Smooth muscle cell (in vitro differentiated cells): ENCODE measurements at regions not wholly inside any gene's neighbourhood (a gene's known extent, or its start where the extent isn't known, plus 50 kb on each side); places are given as distances from the start of the nearest gene placed in this dataset.

Source experiments
- DNase-seq: peaks from one replicate; lab custom pipeline; 2025; ENCODE audit not compliant: unreplicated experiment; lab: John Stamatoyannopoulos, UW
- H2AFZ ChIP-seq: fragments of 200-600 bp; sonication (generic); 2 replicates; pipeline ENCODE4 v1.6.0; 2016; ENCODE audit warnings: antibody characterized with exemption, low read depth, mild to moderate bottlenecking
- H3F3A ChIP-seq: fragments of 200-600 bp; sonication (generic); 2 replicates; pipeline ENCODE4 v1.6.0; 2017; ENCODE audit warnings: antibody characterized with exemption, low read depth
- H3K27ac ChIP-seq: fragments of 200-600 bp; sonication (generic); 2 replicates; pipeline ENCODE4 v1.5.1; 2016; ENCODE audit warnings: low read depth, mild to moderate bottlenecking
- H3K27me3 ChIP-seq: fragments of 200-600 bp; sonication (generic); 2 replicates; pipeline ENCODE4 v1.6.1; 2016; ENCODE audit warnings: low read depth, mild to moderate bottlenecking
- H3K36me3 ChIP-seq: fragments of 200-600 bp; sonication (generic); 2 replicates; pipeline ENCODE4 v1.5.1; 2016; ENCODE audit warnings: low read depth
- H3K4me1 ChIP-seq: fragments of 200-600 bp; sonication (generic); 2 replicates; pipeline ENCODE4 v1.5.1; 2016; ENCODE audit warnings: low read depth
- H3K4me2 ChIP-seq: fragments of 200-600 bp; sonication (generic); 2 replicates; pipeline ENCODE4 v1.6.0; 2016; ENCODE audit warnings: mild to moderate bottlenecking
- H3K4me3 ChIP-seq: fragments of 200-600 bp; sonication (generic); 2 replicates; pipeline ENCODE4 v1.5.1; 2016; ENCODE audit warnings: mild to moderate bottlenecking
- H3K79me2 ChIP-seq: fragments of 200-600 bp; sonication (generic); 2 replicates; pipeline ENCODE4 v1.6.0; 2016; ENCODE audit warnings: low read depth, mild to moderate bottlenecking
- H3K9ac ChIP-seq: fragments of 200-600 bp; sonication (generic); 2 replicates; pipeline ENCODE4 v1.6.0; 2016; ENCODE audit warnings: low read depth
- H3K9me3 ChIP-seq: fragments of 200-600 bp; sonication (generic); replicated peaks from 2 replicates; pipeline ENCODE4 v1.5.1; 2016; ENCODE audit warnings: low read depth
- H4K20me1 ChIP-seq: fragments of 200-600 bp; sonication (generic); 2 replicates; pipeline ENCODE4 v1.6.0; 2016; ENCODE audit warnings: low read depth
- WGBS: methylation state at CpG from one replicate; pipeline ENCODE4 v1.1.7; 2016; ENCODE audit warnings: low lambda C conversion rate; 5-methylcytosine and 5-hydroxymethylcytosine counted together
- TF ChIP-seq, protein P1 (sequence below): fragments of 200-600 bp; sonication (generic); IDR thresholded peaks from 2 replicates; pipeline ENCODE4 v1.5.1; 2017; ENCODE audit warnings: borderline replicate concordance, mild to moderate bottlenecking, antibody characterized with exemption; ENCODE audit not compliant: insufficient read depth, poor library complexity, severe bottlenecking

DNA sequence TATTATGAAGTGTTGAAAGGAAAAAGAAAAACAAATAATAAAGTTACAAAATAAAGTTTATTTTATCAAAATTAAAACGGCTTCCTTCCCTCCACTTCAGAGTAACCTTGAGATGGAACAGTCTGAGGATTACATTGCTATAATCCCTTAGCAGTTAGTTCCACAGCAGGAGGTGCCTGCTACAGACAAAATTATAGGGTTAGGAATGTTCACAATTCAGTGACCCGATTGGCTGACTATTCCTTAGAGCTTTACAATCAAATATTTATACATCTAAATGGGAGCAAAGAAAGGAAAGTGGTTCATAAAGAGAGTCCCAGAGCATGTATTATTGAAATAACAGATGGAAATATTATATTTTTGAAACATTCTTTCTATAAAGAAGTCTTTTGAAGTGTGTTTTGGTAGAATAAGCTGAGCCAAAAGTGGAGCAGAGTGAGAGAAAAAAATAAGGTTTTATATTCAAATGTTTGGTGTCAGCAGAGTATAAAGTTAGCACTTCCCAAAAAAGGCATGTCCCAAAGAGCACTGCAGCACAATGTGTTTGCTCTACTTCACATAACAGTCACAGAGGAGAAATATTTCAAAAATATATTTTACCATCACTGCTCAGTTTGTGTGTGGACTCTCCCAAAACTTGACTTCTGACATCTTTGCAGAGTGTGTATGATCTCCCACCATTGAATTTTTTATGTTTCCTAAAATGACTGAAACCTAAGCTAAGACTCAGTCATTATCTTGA, 71.4 kb upstream of the GORAB start:
- WGBS, result 66% methylated on average over 2 of the region's 2 CpGs
- TF ChIP-seq, protein P1, sequence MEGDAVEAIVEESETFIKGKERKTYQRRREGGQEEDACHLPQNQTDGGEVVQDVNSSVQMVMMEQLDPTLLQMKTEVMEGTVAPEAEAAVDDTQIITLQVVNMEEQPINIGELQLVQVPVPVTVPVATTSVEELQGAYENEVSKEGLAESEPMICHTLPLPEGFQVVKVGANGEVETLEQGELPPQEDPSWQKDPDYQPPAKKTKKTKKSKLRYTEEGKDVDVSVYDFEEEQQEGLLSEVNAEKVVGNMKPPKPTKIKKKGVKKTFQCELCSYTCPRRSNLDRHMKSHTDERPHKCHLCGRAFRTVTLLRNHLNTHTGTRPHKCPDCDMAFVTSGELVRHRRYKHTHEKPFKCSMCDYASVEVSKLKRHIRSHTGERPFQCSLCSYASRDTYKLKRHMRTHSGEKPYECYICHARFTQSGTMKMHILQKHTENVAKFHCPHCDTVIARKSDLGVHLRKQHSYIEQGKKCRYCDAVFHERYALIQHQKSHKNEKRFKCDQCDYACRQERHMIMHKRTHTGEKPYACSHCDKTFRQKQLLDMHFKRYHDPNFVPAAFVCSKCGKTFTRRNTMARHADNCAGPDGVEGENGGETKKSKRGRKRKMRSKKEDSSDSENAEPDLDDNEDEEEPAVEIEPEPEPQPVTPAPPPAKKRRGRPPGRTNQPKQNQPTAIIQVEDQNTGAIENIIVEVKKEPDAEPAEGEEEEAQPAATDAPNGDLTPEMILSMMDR, result no peak
- no peaks in the 10 kb centered on the region for H3K79me2 ChIP-seq
- no peaks in the 10 kb centered on the region for H4K20me1 ChIP-seq
- no peaks in the 10 kb centered on the region for H3K9me3 ChIP-seq
- H3K4me1 ChIP-seq, result no peaks in the 10 kb centered on the region
- no peak overlapping the region for H3K4me2 ChIP-seq
- H3F3A ChIP-seq, result no peaks in the 10 kb centered on the region
- H3K36me3 ChIP-seq, result no peaks in the 10 kb centered on the region
- H2AFZ ChIP-seq, result no peak overlapping the region
- no peaks in the 10 kb centered on the region for H3K27me3 ChIP-seq
- no peak overlapping the region for H3K27ac ChIP-seq
- no peak for DNase-seq
- no peak overlapping the region for H3K9ac ChIP-seq
- H3K4me3 ChIP-seq, result no peak overlapping the region

DNA sequence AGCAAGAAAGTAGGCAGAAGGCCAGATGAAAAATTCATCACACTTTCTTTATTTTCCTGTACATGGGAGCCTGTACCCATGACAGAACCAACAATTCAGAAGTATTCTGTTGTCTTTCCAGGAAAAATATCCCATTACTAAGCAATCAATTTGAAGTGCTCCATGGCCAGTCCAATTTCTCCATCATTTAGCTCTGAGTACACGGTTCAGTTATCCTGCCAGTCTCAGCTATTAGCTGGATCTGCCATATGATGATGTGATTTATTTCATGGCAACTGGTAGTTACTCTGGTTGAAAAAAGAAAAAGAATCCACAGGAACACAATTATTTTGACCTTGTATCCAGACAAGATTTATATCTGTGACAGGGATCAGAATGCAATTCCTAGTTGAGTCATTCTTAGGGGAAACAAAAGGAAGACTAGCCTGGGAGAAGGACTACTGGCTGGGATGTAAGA, 70.6 kb upstream of the GORAB start:
- no peaks in the 10 kb centered on the region for H3K36me3 ChIP-seq
- 77% methylated on average over 1 of the region's 1 CpG for WGBS
- no peak overlapping the region for H2AFZ ChIP-seq
- TF ChIP-seq, protein P1, result no peak
- no peak for DNase-seq
- no peak overlapping the region for H3K27ac ChIP-seq
- no peaks in the 10 kb centered on the region for H3K4me1 ChIP-seq
- H3K27me3 ChIP-seq, result no peaks in the 10 kb centered on the region
- H4K20me1 ChIP-seq, result no peaks in the 10 kb centered on the region
- H3K9me3 ChIP-seq, result no peaks in the 10 kb centered on the region
- no peaks in the 10 kb centered on the region for H3K79me2 ChIP-seq
- no peak overlapping the region for H3K9ac ChIP-seq
- no peak overlapping the region for H3K4me3 ChIP-seq
- H3F3A ChIP-seq, result no peaks in the 10 kb centered on the region
- no peak overlapping the region for H3K4me2 ChIP-seq

DNA sequence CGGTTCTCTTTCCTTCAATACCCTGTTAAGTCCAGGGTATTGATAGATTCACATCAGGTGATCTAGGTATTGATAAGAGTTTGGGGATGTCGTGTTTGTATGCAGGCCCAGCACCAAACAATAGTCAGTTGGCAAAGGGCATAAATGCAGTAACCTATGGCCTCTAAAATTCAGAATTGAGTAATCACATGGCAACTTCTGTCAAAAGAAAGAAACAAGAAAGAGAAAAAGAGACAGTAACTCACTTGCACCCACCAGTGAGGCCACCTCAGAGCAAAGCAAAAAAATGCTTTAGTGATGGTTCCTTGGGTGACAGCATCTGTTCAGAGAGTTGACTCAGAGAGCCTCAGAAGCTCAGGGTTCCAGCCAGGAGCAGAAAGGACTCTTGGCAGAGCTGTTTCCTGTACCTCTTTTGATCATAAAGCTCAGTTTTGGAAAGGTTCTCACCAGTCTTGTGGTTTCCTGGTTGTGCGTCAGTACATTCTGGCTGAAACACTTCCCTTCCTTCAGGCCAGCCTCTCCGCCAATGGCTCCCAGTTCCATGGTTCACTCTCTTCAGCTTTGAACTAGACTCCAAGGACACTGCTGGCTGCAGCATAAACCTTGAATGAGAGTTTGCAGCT, 70.1 kb upstream of the GORAB start:
- H3F3A ChIP-seq, result no peaks in the 10 kb centered on the region
- no peak overlapping the region for H2AFZ ChIP-seq
- H3K9me3 ChIP-seq, result no peaks in the 10 kb centered on the region
- H3K9ac ChIP-seq, result no peak overlapping the region
- H3K4me2 ChIP-seq, result no peak overlapping the region
- no peak for DNase-seq
- no peaks in the 10 kb centered on the region for H3K27me3 ChIP-seq
- no peaks in the 10 kb centered on the region for H3K79me2 ChIP-seq
- TF ChIP-seq, protein P1, result no peak
- no peak overlapping the region for H3K27ac ChIP-seq
- H3K36me3 ChIP-seq, result no peaks in the 10 kb centered on the region
- no peak overlapping the region for H3K4me3 ChIP-seq
- no peaks in the 10 kb centered on the region for H3K4me1 ChIP-seq
- no peaks in the 10 kb centered on the region for H4K20me1 ChIP-seq
- WGBS, result 85% methylated on average over 4 of the region's 4 CpGs
